ENCODE measurements at regions not wholly inside any gene's neighbourhood (a gene's known extent, or its start where the extent isn't known, plus 50 kb on each side); places are given as distances from the start of the nearest gene placed in this dataset.

DNA sequence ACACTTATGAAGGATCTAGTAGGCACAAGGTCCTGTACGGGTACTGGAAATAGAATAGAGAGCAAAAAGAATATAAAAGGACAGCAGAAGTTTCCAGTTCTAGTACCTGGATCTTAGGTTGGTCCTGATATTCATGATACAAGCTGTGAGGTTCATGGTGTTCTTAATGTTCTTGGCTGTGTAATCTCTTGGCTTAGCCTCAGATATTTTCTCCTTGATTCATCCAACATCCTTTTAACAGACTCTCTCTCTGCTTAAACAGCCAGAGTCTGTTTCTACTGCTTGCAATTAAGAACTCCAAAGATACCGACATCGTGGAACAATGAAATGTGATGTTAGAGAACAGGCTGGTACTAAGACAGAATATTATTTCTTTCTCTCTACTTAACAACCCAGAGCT, 49.9 kb downstream of the CNTN3 start:
- intact Hi-C loops (cut with DNase I) = loop anchor here (10.0 kb wide), 1 partner anchor 50 kb away; the partner anchor contains the start of gene CNTN3
- DNase-seq = no peak

DNA sequence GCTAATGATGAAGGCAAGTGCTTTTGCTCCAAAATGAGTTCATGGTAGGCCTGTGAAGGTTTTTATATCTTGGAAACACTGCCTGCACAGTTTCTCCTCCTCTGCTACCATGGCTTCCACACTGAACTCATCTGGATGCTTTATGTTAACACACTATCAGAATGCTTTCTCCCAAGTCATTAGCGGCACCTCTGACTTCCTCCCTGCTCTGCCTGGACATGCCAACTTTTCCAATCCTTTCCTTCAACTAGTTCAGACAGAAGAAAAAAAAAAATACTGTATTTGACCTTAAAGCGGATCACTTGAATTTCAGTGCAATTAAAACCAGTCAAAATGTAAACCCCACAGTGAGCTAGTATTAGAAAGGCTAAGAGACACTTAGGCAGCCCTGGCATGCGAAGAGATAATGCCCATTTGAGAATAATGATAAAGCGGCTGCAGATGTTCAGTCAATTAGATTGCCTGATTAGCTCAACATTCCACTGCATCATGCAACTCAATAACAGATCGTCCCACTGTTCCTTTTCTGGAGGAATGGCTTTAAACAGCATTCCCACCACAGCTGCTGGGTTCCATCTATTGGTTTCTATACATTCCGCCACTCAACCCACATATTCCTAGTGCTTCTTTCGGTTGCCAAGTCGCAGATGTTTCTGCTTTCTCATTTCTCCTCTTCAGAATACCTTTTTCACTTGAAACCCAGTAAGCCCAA, 51.7 kb downstream of the CNTN3 start:
- DNase-seq = no peak
- intact Hi-C loops (cut with DNase I) = loop anchor here (10.0 kb wide), 1 partner anchor 52 kb away; the partner anchor contains the start of gene CNTN3

GRCh38 chr3:74561881-74562280, 52.6 kb downstream of the CNTN3 start:
- intact Hi-C loops (cut with DNase I) = loop anchor here (10.0 kb wide), 1 partner anchor 53 kb away; the partner anchor contains the start of gene CNTN3
- DNase-seq = no peak

- intact Hi-C loops (cut with DNase I) = no loop called here
Observed at GRCh38 chr3:74559261-74559660, 55.2 kb downstream of the CNTN3 start.

GRCh38 chr3:74550686-74551085, 63.8 kb downstream of the CNTN3 start:
- DNase-seq = peak in 2 of 10 donors; percentile 14 to 85
- intact Hi-C loops (cut with DNase I) = no loop called here

More at GRCh38 chr3:74559261-74559660, 55.2 kb downstream of the CNTN3 start:
- peak in 3 of 10 donors; percentile 12 to 74 (median 33) for DNase-seq

GRCh38 chr3:74546426-74546825, 68.0 kb downstream of the CNTN3 start:
- intact Hi-C loops (cut with DNase I) = no loop called here
- DNase-seq = no peak

- no peak for DNase-seq
- intact Hi-C loops (cut with DNase I) = no loop called here
Observed at GRCh38 chr3:74542441-74542840, 72.0 kb downstream of the CNTN3 start.

GRCh38 chr3:74539876-74540275, 74.6 kb downstream of the CNTN3 start:
- intact Hi-C loops (cut with DNase I) = no loop called here
- no peak for DNase-seq

GRCh38 chr3:74538669-74539068, 75.8 kb downstream of the CNTN3 start:
- no peak for DNase-seq
- intact Hi-C loops (cut with DNase I) = no loop called here

- DNase-seq = no peak
- intact Hi-C loops (cut with DNase I) = no loop called here
Observed at GRCh38 chr3:74537857-74538256, 76.6 kb downstream of the CNTN3 start.

- DNase-seq = no peak
- intact Hi-C loops (cut with DNase I) = no loop called here
Observed at GRCh38 chr3:74537164-74537563, 77.3 kb downstream of the CNTN3 start.

GRCh38 chr3:74535281-74535680, 79.2 kb downstream of the CNTN3 start:
- intact Hi-C loops (cut with DNase I) = no loop called here
- DNase-seq = no peak

DNA sequence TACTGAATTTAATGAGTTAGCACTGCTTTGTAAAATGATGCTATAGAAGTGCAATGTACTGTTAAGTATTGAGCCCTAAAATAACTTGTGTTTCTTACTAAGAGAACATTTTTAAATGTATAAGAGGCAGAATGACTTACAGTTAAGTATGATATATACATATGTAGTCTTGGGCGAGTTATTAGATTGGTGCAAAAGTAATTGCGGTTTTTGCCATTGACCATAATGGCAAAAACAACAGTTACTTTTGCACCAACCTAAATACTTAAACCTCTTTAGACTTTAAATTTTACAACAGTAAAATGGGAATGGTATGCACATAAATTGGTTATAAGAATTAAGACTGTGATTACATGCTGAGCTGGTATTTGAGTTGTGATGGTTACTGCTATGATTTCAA, 79.8 kb downstream of the CNTN3 start:
- DNase-seq = no peak
- intact Hi-C loops (cut with DNase I) = no loop called here

DNA sequence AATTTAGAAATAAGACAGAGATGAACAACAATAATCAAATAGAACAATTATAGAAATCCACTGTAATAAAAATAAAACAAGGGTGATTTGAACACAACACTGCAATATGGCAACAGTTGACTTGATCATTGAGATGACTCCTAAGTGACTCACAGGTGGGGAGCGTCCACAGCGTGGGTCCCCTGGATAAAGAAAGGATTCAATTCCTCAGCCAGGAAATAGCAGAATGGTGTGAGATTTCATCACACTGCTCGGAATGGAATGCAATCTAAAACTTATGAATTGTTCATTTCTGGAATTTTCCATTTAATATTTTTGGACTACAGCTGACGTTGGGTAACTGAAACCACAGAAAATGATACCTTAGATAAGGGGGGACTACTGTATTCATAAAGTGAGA, 82.0 kb downstream of the CNTN3 start:
- DNase-seq = peak in 2 of 10 donors; percentile 52 to 83
- intact Hi-C loops (cut with DNase I) = no loop called here

DNA sequence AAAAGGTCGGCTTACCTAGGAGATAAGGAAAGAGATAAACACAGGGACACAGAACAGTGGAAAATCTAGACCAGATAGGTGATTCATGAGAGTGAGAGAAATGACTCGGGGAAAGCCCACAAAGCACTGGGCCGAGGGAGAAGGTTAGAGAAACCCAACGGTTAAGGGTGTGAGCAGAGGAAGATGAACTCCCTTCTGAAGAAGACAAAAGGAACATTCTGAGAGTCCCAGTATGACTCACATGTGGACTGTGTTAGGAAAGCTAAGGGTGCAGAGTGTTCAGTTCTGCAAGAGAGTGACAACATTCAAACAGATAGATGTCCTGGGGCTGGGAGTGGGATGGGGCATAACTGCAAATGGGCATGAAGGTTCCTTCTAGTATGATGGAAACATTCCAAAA, 83.0 kb downstream of the CNTN3 start:
- DNase-seq = peak in 1 of 10 donors; percentile 44
- intact Hi-C loops (cut with DNase I) = no loop called here

DNA sequence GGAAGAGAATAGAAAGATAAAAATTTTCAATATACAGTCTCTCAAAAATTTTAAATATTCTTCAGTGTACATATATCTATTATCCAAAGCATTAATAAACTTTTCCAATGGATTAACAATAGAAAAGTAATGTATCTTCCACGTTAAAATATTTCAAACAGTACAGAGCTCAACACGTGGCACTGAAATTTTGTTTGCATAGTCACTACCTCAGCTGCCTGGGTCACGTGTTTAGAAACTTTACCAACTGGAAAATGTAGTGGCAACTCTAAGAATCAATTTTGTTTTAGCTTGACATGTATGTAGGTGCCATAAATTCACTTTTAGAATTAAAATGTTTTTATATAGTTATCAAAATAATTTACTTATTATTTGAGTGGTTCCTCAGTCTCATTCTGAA, 85.3 kb downstream of the CNTN3 start:
- intact Hi-C loops (cut with DNase I) = no loop called here
- no peak for DNase-seq

DNA sequence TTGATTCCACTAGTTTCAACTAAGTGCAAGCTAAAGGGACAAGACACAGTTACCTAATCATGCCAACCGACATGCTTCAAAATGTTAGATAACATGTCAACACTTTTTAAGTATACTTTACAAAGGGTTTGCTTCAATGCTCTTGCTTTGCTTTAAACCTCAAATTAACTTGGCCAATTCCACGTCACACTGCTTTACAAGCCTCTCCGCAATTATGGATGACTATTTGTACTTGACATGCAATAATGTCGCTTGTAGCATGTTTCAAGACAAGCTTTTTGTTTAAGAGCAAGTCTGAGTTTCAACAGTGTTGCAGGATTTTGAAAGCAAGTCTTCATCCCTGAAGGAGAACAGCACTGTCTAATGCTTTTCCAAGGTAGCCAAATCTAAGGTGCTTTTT, 86.9 kb downstream of the CNTN3 start:
- intact Hi-C loops (cut with DNase I) = no loop called here
- DNase-seq = no peak

GRCh38 chr3:74523811-74524210, 90.6 kb downstream of the CNTN3 start:
- intact Hi-C loops (cut with DNase I) = no loop called here
- DNase-seq = no peak

GRCh38 chr3:74520895-74521294, 93.6 kb downstream of the CNTN3 start:
- intact Hi-C loops (cut with DNase I) = no loop called here

DNA sequence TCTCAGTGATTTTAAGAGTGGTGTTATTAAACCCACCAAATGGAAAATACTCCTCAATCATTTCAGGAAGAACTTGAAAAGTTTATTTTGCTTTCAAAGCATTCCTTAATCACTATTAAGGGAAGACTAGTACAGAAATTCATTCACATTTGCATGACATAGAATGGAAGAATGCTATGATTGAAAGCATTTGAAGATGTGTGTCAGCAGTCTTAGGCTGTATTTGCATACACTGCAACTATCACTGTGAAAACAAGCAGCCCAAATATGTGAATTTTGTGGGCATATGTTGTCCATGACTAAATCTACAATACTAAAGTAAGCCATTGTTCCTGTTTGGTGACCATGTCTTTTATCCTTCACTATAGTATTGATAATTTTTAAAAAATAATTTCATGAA, 95.8 kb downstream of the CNTN3 start:
- intact Hi-C loops (cut with DNase I) = no loop called here
- DNase-seq = no peak

More at GRCh38 chr3:74520895-74521294, 93.6 kb downstream of the CNTN3 start:
- DNase-seq = no peak

- DNase-seq = no peak
- intact Hi-C loops (cut with DNase I) = no loop called here
Observed at GRCh38 chr3:74516019-74516418, 98.4 kb downstream of the CNTN3 start.

DNA sequence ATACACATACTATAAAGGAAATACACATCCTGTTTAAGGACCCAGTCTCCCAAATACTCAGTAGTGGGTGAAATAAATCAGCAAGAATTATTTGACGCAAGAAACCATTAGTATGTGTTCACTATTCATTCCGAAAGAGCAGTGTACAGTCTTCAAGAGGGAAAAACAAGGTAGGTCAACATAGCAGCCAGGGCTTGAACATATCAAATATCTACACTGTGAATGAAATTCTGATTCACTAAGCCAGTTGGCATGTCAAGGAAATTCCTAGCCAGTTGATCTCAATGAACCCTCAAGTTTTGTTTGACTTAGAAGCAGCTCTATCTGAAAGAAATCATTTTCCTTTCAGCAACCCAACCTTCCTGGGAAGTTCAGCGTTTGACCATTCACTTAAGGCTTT, 99.0 kb downstream of the CNTN3 start:
- intact Hi-C loops (cut with DNase I) = no loop called here

DNA sequence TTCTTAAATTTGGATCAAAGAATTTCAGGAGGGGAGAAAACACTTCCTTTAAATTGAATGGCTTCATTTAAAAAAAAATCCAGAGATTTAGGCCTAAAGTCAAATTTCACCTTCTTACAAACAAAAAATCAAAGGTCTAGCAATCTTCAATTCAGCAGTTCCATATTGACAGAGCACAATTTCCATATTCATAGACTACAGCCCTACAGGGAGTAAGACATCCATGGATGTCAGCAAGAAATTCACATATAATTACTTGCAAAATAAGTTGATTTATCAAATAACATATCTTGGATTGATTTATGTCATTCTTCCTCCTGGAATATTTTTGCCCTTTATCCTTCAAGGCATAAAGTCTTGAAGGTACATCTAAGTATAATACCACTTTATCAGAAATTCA, 103.4 kb downstream of the CNTN3 start:
- DNase-seq = no peak
- intact Hi-C loops (cut with DNase I) = no loop called here

More for the DNA sequence above, 99.0 kb downstream of the CNTN3 start:
- no peak for DNase-seq
